Retinal pigment epithelial cell (primary cell): ENCODE measurements at regions not wholly inside any gene's neighbourhood (a gene's known extent, or its start where the extent isn't known, plus 50 kb on each side); places are given as distances from the start of the nearest gene placed in this dataset.
"Not testable (repeated sequence)": the region's sequence is repeated elsewhere in the genome, so short reads cannot be mapped to it uniquely, and the experiment has no call there.

Experiments used
- DNase-seq: peaks from one replicate; pipeline ENCODE4 v3.0.0-alpha.2; 2010; ENCODE audit warnings: low read depth
- H3K4me3 ChIP-seq: 2 replicates; pipeline ENCODE4 v1.5.1; 2011; ENCODE audit warnings: mild to moderate bottlenecking, low read length, control low read depth, moderate library complexity
- CTCF ChIP-seq: conservative IDR thresholded peaks from 2 replicates; pipeline ENCODE4 v1.5.1; 2011; ENCODE audit warnings: low read depth, low read length, control low read depth, inconsistent platforms

GRCh38 chr10:77740396-77740795, 102.8 kb upstream of the KCNMA1 start:
- DNase-seq, H3K4me3 ChIP-seq: not testable (repeated sequence)

- no peak for TF ChIP-seq CTCF
- H3K4me3 ChIP-seq: no peak overlapping the region
- DNase-seq: no peak
Measured at GRCh38 chr10:77738496-77739158, 101.0 kb upstream of the KCNMA1 start.

- DNase-seq: peak; percentile 82
- no peak for TF ChIP-seq CTCF
- H3K4me3 ChIP-seq: no peak overlapping the region
Measured at GRCh38 chr10:77737608-77738007, 100.0 kb upstream of the KCNMA1 start.

- not testable (repeated sequence) for H3K4me3 ChIP-seq
Measured at GRCh38 chr10:77735136-77735535, 97.5 kb upstream of the KCNMA1 start.

GRCh38 chr10:77732213-77733003, 94.8 kb upstream of the KCNMA1 start:
- no peak for DNase-seq
- TF ChIP-seq CTCF: no peak
- no peak overlapping the region for H3K4me3 ChIP-seq

More at GRCh38 chr10:77735136-77735535, 97.5 kb upstream of the KCNMA1 start:
- DNase-seq: not testable (repeated sequence)

GRCh38 chr10:77727481-77727880, 89.9 kb upstream of the KCNMA1 start:
- H3K4me3 ChIP-seq: no peak overlapping the region
- no peak for TF ChIP-seq CTCF
- no peak for DNase-seq

GRCh38 chr10:77726732-77727131, 89.1 kb upstream of the KCNMA1 start:
- TF ChIP-seq CTCF: no peak
- no peak overlapping the region for H3K4me3 ChIP-seq
- no peak for DNase-seq

GRCh38 chr10:77726301-77726700, 88.7 kb upstream of the KCNMA1 start:
- no peak for TF ChIP-seq CTCF
- DNase-seq: no peak
- H3K4me3 ChIP-seq: no peak overlapping the region
